Endodermal cell (in vitro differentiated cells): ENCODE measurements at regions not wholly inside any gene's neighbourhood (a gene's known extent, or its start where the extent isn't known, plus 50 kb on each side); places are given as distances from the start of the nearest gene placed in this dataset.

Experiments
- DNase-seq: peaks from one replicate; pipeline ENCODE4 v3.0.0-alpha.2; 2017
- H3K27ac ChIP-seq: 2 replicates; pipeline ENCODE4 v1.5.1; 2013; ENCODE audit warnings: mild to moderate bottlenecking, low read depth, low read length, moderate library complexity
- H3K27me3 ChIP-seq: 2 replicates; pipeline ENCODE4 v1.6.1; 2013; ENCODE audit warnings: mild to moderate bottlenecking, low read length, moderate library complexity; ENCODE audit not compliant: insufficient read depth, control insufficient read depth, poor library complexity, severe bottlenecking
- H3K36me3 ChIP-seq: 2 replicates; pipeline ENCODE4 v1.7.0; 2013; ENCODE audit warnings: mild to moderate bottlenecking, low read length, moderate library complexity; ENCODE audit not compliant: control insufficient read depth, insufficient read depth
- H3K4me1 ChIP-seq: one replicate; pipeline ENCODE4 v1.7.0; 2013; ENCODE audit warnings: low read length; ENCODE audit not compliant: control insufficient read depth, insufficient read depth
- H3K4me3 ChIP-seq: 2 replicates; pipeline ENCODE4 v1.5.1; 2013; ENCODE audit warnings: mild to moderate bottlenecking, low read length, moderate library complexity
- H3K9ac ChIP-seq: 2 replicates; pipeline ENCODE4 v1.6.1; 2013; ENCODE audit warnings: mild to moderate bottlenecking, low read length, moderate library complexity; ENCODE audit not compliant: poor library complexity, severe bottlenecking; ENCODE audit errors: extremely low read depth
- H3K9me3 ChIP-seq: 2 replicates; pipeline ENCODE4 v1.6.1; 2013; ENCODE audit warnings: mild to moderate bottlenecking, low read length, moderate library complexity; ENCODE audit not compliant: control insufficient read depth
- H3K27ac Mint-ChIP-seq: 2 replicates; pipeline ENCODE4 v1.8.0; 2020; ENCODE audit warnings: mixed read lengths
- H3K27me3 Mint-ChIP-seq: 2 replicates; pipeline ENCODE4 v1.8.0; 2021; ENCODE audit warnings: mild to moderate bottlenecking, mixed read lengths; ENCODE audit not compliant: insufficient read depth
- H3K36me3 Mint-ChIP-seq: 2 replicates; pipeline ENCODE4 v1.8.0; 2020; ENCODE audit warnings: low read depth, mixed read lengths
- H3K4me1 Mint-ChIP-seq: 2 replicates; pipeline ENCODE4 v1.8.0; 2020; ENCODE audit warnings: mixed read lengths
- H3K4me3 Mint-ChIP-seq: 2 replicates; pipeline ENCODE4 v1.8.0; 2020; ENCODE audit warnings: mild to moderate bottlenecking, moderate library complexity, mixed read lengths
- H3K9me3 Mint-ChIP-seq: 2 replicates; pipeline ENCODE4 v1.8.0; 2020; ENCODE audit warnings: mild to moderate bottlenecking, mixed read lengths
- WGBS, 2 experiments: methylation state at CpG; one replicate each; pipeline versions ENCODE4 v1.1.5 to v1.1.7; 2013; ENCODE audit warnings: missing lambda C conversion rate in 2 of 2, mixed read lengths in 1 of 2; ENCODE audit not compliant: insufficient coverage in 1 of 2, insufficient read length in 1 of 2; 5-methylcytosine and 5-hydroxymethylcytosine counted together
- TF ChIP-seq, protein P1 (sequence below): fragments of 200-600 bp; sonication (generic); conservative IDR thresholded peaks from 2 replicates; pipeline ENCODE4 v1.5.0; 2021; ENCODE audit warnings: antibody characterized with exemption, mild to moderate bottlenecking

DNA sequence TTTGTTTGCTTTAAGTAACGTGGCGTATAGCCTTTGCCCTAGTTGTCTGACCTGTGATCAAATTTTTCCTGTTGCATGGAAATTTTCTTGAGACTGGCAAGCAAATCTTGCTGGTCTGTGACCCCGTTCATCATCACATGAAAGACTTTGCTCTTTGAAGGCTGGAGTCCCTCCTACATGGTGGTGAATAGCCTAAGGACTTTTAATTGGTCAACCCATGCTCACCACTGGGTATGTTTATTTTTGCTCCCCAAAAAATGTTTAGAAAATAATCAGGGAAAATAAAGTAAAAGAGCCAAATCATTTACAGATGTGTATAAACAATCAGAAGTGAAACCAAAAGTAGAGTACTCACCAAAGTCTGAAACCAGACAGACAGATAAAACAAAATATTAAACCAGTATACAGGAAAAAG is 1075.3 kb upstream of the ALCAM start:
- no peaks in the 10 kb centered on the region for H3K4me1 ChIP-seq
- H3K36me3 Mint-ChIP-seq: peaks cover 4% of the 10 kb centered on the region
- DNase-seq: no peak
- 82 to 90% methylated on average over 2 to 3 of the region's 3 CpGs for WGBS, 2 experiments
- peaks cover 24% of the 10 kb centered on the region for H3K9me3 Mint-ChIP-seq
- TF ChIP-seq, protein P1, sequence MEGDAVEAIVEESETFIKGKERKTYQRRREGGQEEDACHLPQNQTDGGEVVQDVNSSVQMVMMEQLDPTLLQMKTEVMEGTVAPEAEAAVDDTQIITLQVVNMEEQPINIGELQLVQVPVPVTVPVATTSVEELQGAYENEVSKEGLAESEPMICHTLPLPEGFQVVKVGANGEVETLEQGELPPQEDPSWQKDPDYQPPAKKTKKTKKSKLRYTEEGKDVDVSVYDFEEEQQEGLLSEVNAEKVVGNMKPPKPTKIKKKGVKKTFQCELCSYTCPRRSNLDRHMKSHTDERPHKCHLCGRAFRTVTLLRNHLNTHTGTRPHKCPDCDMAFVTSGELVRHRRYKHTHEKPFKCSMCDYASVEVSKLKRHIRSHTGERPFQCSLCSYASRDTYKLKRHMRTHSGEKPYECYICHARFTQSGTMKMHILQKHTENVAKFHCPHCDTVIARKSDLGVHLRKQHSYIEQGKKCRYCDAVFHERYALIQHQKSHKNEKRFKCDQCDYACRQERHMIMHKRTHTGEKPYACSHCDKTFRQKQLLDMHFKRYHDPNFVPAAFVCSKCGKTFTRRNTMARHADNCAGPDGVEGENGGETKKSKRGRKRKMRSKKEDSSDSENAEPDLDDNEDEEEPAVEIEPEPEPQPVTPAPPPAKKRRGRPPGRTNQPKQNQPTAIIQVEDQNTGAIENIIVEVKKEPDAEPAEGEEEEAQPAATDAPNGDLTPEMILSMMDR: no peak
- no peak overlapping the region for H3K9ac ChIP-seq
- H3K27ac Mint-ChIP-seq: no peak overlapping the region
- H3K9me3 ChIP-seq: peaks cover 29% of the 10 kb centered on the region
- no peak overlapping the region for H3K4me3 ChIP-seq
- no peaks in the 10 kb centered on the region for H3K36me3 ChIP-seq
- no peaks in the 10 kb centered on the region for H3K27me3 Mint-ChIP-seq
- peak overlapping the region; percentile 57 for H3K27ac ChIP-seq
- no peaks in the 10 kb centered on the region for H3K27me3 ChIP-seq
- H3K4me3 Mint-ChIP-seq: no peak overlapping the region
- H3K4me1 Mint-ChIP-seq: peaks cover 2% of the 10 kb centered on the region

DNA sequence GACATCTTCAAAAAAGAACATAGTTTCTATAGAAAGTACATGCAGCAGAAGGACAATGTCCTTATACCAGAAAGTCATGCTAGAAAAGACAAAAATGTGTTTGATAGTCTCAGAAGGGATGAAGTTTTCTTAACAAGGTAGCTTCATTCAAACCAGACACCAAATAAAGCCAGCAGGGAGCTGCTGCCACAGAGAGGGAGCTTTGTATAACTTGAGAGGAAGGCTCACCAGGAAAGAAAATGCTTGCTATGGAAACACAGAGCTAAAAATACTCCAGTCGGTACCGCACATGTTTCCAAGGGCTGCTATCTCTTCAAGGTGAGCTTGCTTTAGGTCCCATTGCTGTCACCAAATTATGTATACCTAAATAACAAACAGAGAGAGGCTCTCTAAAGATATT is 1074.8 kb upstream of the ALCAM start:
- Mint-ChIP-seq H3K9me3 (peaks cover 19% of the 10 kb centered on the region), H3K27ac (no peak overlapping the region), H3K36me3 (no peaks in the 10 kb centered on the region), H3K4me3 (no peak overlapping the region), H3K27me3 (no peaks in the 10 kb centered on the region), H3K4me1 (peaks cover 2% of the 10 kb centered on the region)
- H3K9ac ChIP-seq: no peak overlapping the region
- H3K27me3 ChIP-seq: no peaks in the 10 kb centered on the region
- H3K4me1 ChIP-seq: no peaks in the 10 kb centered on the region
- no peak for DNase-seq
- TF ChIP-seq, protein P1: no peak
- H3K27ac ChIP-seq: peak overlapping the region; percentile 57
- WGBS, 2 experiments: 40 to 54% methylated on average over 1 to 2 of the region's 2 CpGs
- H3K4me3 ChIP-seq: no peak overlapping the region
- peaks cover 25% of the 10 kb centered on the region for H3K9me3 ChIP-seq
- no peaks in the 10 kb centered on the region for H3K36me3 ChIP-seq

DNA sequence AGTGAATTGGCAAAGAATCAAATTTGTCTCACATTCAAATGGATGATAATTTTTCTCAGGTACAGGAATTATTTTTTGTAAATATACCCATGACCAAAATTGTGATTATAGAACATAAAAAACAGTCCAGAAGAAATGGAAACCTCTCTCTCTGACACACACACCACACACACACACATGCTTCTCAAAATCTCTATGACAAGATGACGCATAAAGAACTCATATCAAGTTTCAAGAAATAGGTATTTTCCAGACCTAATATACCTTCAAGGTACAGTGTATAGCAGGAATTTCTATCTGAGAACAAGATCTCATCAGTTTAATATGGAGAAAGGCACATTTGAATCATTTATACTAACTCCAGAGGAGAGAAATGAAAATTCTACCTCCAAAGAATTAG is 1069.1 kb upstream of the ALCAM start:
- H3K4me3 ChIP-seq: no peak overlapping the region
- 100% methylated on average over 1 of the region's 1 CpG; no CpG with 5 or more reads in 1 of the 2 experiments for WGBS, 2 experiments
- TF ChIP-seq, protein P1: no peak

More for the DNA sequence above, 1069.1 kb upstream of the ALCAM start:
- Mint-ChIP-seq H3K27ac (no peak overlapping the region), H3K9me3 (no peaks in the 10 kb centered on the region), H3K27me3 (no peaks in the 10 kb centered on the region), H3K36me3 (no peaks in the 10 kb centered on the region), H3K4me3 (no peak overlapping the region), H3K4me1 (no peaks in the 10 kb centered on the region)
- Histone ChIP-seq H3K9ac (no peak overlapping the region), H3K4me1 (no peaks in the 10 kb centered on the region), H3K27ac (no peak overlapping the region), H3K9me3 (no peaks in the 10 kb centered on the region), H3K36me3 (no peaks in the 10 kb centered on the region), H3K27me3 (no peaks in the 10 kb centered on the region)
- DNase-seq: no peak
